GM12892 (cell line): ENCODE measurements at regions not wholly inside any gene's neighbourhood (a gene's known extent, or its start where the extent isn't known, plus 50 kb on each side); places are given as distances from the start of the nearest gene placed in this dataset.

Source experiments
- POLR2A ChIP-seq: IDR thresholded peaks from 2 replicates; pipeline ENCODE4 v1.6.1; 2011; ENCODE audit warnings: low read depth, low read length, control low read depth
- POLR2AphosphoS5 ChIP-seq: IDR thresholded peaks from 2 replicates; pipeline ENCODE4 v1.6.1; 2011; ENCODE audit warnings: low read depth, low read length, control low read depth
- TAF1 ChIP-seq: IDR thresholded peaks from 2 replicates; pipeline ENCODE4 v1.6.1; 2011; ENCODE audit warnings: low read depth, mild to moderate bottlenecking, control low read depth, low read length, borderline replicate concordance

- no peak for TF ChIP-seq POLR2AphosphoS5
- no peak for TF ChIP-seq POLR2A
- no peak for TF ChIP-seq TAF1
Measured at GRCh38 chr2:238987352-238987981, 139.6 kb downstream of the TWIST2 start.
